Vagina (tissue), 2 donors: ENCODE measurements at regions not wholly inside any gene's neighbourhood (a gene's known extent, or its start where the extent isn't known, plus 50 kb on each side); places are given as distances from the start of the nearest gene placed in this dataset.

Experiments used
- DNase-seq, 2 donors: peaks; one replicate each; pipeline ENCODE4 v3.0.0-alpha.2; 2017; ENCODE audit errors: extremely low spot score in 2 of 2
- H3K27ac ChIP-seq: fragments of 200-600 bp; sonication (generic); one replicate; pipeline ENCODE4 v1.5.1; 2019
- H3K27me3 ChIP-seq: fragments of 200-600 bp; sonication (generic); one replicate; pipeline ENCODE4 v1.5.1; 2019
- H3K36me3 ChIP-seq, 2 donors: fragments of 200-600 bp; sonication (generic); one replicate each; pipeline ENCODE4 v1.5.1; 2017 to 2019
- H3K4me1 ChIP-seq: fragments of 200-600 bp; sonication (generic); one replicate; pipeline ENCODE4 v1.5.1; 2019
- H3K4me3 ChIP-seq, 2 donors: fragments of 200-600 bp; sonication (generic); 1 replicate in 1 of 2; 2 replicates in 1 of 2; pipeline ENCODE4 v1.5.1; 2016 to 2019
- H3K9me3 ChIP-seq: fragments of 200-600 bp; sonication (generic); one replicate; pipeline ENCODE4 v1.5.1; 2019
- POLR2A ChIP-seq, 2 donors: fragments of 450-650 bp; IDR thresholded peaks; one replicate each; pipeline ENCODE4 v1.6.1; 2017; ENCODE audit warnings: antibody characterized with exemption in 2 of 2, mild to moderate bottlenecking in 2 of 2, moderate library complexity in 2 of 2
- POLR2AphosphoS5 ChIP-seq, 2 donors: sonication (generic); formaldehyde crosslinking; IDR thresholded peaks; one replicate each; pipeline ENCODE4 v1.9.0; 2017; ENCODE audit warnings: antibody characterized with exemption in 2 of 2, mild to moderate bottlenecking in 2 of 2, low read depth in 1 of 2; ENCODE audit not compliant: insufficient read depth in 1 of 2
- intact Hi-C: fragments of 100-400 bp; cut with DNase I; formaldehyde crosslinking; loops from one replicate; pipeline ENCODE4 v1.15.1; 2023
- TF ChIP-seq, protein P1 (sequence below), 3 experiments: fragments of 450-650 bp in 2 of 3; fragments of 200-600 bp in 1 of 3; sonication (generic) in 1 of 3; IDR thresholded peaks; one replicate each; pipeline ENCODE4 v1.5.1; 2017 to 2019; ENCODE audit warnings: antibody characterized with exemption in 3 of 3, mild to moderate bottlenecking in 2 of 3, moderate library complexity in 2 of 3

DNA sequence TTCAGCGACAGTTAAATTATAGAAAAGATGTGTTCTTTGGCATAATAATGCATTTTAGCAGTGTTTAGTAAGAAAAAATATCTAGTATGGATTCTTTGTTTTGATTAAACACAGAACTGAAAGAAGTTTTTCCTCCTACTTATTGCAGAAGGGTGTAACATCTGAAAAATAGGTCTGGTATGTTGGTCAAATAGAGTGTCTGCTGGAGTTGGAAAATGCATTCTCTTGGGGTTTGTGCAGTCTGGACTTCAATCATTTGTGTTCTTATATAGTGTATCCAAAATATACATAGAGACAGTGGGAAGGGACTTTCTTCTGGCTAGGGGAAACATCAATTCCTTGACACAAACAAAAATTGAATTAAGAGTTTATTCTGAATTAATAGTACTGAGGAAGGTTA is 132.4 kb upstream of the MAN1A1 start:
- DNase-seq = no peak
- no peak overlapping the region for H3K27ac ChIP-seq
- no peaks in the 10 kb centered on the region for H3K27me3 ChIP-seq
- no peak overlapping the region for H3K4me3 ChIP-seq
- no peaks in the 10 kb centered on the region for H3K9me3 ChIP-seq
- TF ChIP-seq POLR2AphosphoS5 (IDR thresholded peaks at IDR 0.05; ENCODE audit: insufficient read depth in 1 of 2, low read depth in 1 of 2) (no peak), POLR2A (IDR thresholded peaks at IDR 0.05) (no peak)
- TF ChIP-seq, protein P1, sequence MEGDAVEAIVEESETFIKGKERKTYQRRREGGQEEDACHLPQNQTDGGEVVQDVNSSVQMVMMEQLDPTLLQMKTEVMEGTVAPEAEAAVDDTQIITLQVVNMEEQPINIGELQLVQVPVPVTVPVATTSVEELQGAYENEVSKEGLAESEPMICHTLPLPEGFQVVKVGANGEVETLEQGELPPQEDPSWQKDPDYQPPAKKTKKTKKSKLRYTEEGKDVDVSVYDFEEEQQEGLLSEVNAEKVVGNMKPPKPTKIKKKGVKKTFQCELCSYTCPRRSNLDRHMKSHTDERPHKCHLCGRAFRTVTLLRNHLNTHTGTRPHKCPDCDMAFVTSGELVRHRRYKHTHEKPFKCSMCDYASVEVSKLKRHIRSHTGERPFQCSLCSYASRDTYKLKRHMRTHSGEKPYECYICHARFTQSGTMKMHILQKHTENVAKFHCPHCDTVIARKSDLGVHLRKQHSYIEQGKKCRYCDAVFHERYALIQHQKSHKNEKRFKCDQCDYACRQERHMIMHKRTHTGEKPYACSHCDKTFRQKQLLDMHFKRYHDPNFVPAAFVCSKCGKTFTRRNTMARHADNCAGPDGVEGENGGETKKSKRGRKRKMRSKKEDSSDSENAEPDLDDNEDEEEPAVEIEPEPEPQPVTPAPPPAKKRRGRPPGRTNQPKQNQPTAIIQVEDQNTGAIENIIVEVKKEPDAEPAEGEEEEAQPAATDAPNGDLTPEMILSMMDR (IDR thresholded peaks at IDR 0.05) = no peak
- no peaks in the 10 kb centered on the region for H3K36me3 ChIP-seq
- intact Hi-C loops = no loop called here
- H3K4me1 ChIP-seq = no peaks in the 10 kb centered on the region

DNA sequence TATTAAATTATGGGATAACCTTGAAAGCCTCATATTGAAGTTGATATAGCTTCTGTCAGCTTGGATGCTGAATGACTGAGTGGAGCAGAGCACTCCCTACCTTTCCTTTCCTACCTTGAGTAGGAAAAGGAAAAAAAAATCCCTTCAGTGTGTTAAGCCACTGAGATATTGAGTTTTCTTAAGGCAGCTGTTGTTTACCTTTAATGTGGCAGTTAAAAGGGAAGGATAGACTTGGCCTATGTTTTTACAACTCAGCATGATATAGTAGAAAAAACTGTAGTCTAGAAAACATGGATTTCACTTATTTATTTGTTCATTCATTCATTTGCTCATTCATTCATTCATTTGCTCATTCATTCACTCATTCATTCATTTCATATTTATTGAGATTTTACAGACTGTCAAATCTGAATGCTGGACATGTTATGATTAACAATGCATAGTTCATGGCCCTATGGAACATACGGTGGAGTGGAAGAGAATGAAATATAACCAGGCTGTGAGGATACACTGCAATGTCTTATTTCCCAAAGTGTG is 131.5 kb upstream of the MAN1A1 start:
- Histone ChIP-seq H3K36me3 (no peaks in the 10 kb centered on the region), H3K27ac (no peak overlapping the region), H3K4me1 (no peaks in the 10 kb centered on the region), H3K27me3 (no peaks in the 10 kb centered on the region), H3K9me3 (no peaks in the 10 kb centered on the region), H3K4me3 (no peak overlapping the region)
- TF ChIP-seq, protein P1 (IDR thresholded peaks at IDR 0.05) = no peak
- TF ChIP-seq POLR2AphosphoS5 (IDR thresholded peaks at IDR 0.05; ENCODE audit: insufficient read depth in 1 of 2, low read depth in 1 of 2) (no peak), POLR2A (IDR thresholded peaks at IDR 0.05) (no peak)
- DNase-seq = no peak
- intact Hi-C loops = no loop called here

DNA sequence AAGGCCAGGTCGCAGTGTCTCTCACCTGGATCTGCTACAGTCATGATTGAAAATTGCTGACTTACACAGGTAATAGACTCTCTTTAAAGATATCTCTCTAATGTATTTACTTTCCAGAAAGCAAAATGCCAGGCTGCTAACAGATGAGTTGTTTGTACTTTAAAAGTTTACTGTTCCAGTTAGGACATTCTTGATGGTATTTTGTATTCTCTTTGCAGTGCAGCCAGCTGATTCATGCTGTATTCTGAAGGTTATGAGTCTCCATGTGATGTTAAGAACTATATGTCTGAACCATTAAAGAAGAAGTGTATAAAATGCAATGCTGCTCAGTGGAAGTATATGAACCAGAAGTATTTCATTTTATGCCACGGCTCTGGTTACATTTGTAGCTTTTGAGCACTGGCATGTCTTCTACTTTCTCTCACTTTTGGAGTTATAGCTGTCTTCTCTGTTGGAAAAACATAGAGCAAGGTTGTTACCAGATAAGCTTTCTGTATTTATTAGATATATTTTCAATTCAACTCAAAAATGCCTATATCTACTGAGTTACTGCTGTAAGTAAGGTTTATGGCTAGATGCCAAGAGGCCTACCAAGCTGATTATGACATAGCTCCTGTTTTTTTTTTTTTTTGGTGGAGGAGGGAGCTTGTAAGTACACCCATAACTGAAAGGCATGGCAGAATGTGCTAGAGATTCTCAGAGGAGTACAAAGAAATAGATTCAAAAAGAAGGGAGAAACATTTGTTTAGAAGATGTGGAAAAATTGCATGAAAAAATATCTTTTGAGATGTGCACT is 130.5 kb upstream of the MAN1A1 start:
- no peak for DNase-seq
- Histone ChIP-seq H3K36me3 (no peaks in the 10 kb centered on the region), H3K27me3 (no peaks in the 10 kb centered on the region), H3K27ac (no peak overlapping the region), H3K9me3 (no peaks in the 10 kb centered on the region), H3K4me1 (no peaks in the 10 kb centered on the region), H3K4me3 (no peak overlapping the region)
- TF ChIP-seq, protein P1 (IDR thresholded peaks at IDR 0.05) = no peak
- no peak for TF ChIP-seq POLR2AphosphoS5 (IDR thresholded peaks at IDR 0.05; ENCODE audit: insufficient read depth in 1 of 2, low read depth in 1 of 2)
- TF ChIP-seq POLR2A (IDR thresholded peaks at IDR 0.05) = no peak
- intact Hi-C loops = no loop called here

DNA sequence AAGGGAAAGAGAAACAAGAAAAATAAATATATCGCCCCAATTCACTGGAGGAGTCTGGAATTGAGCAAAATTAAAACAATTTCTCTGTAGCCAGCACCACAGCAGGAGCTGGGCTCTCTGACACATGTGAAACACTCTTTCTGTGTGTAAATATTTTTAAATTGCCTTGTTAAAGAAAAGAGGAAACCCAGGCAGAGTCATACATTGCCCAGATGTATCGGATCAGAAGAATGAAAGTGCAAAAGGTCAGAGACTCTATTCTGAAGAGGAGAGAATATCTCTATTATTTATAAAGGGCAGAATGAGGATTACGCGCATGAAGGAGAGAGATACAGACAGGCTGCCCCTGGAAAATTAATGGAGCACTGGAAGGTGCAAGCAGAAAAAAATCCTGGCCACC is 127.0 kb upstream of the MAN1A1 start:
- Histone ChIP-seq H3K27ac (peak overlapping the region; percentile 14), H3K36me3 (no peaks in the 10 kb centered on the region), H3K4me3 (no peak overlapping the region), H3K9me3 (no peaks in the 10 kb centered on the region), H3K27me3 (no peaks in the 10 kb centered on the region), H3K4me1 (no peaks in the 10 kb centered on the region)
- no peak for DNase-seq
- intact Hi-C loops = no loop called here
- no peak for TF ChIP-seq POLR2A (IDR thresholded peaks at IDR 0.05)
- TF ChIP-seq, protein P1 (IDR thresholded peaks at IDR 0.05) = no peak
- no peak for TF ChIP-seq POLR2AphosphoS5 (IDR thresholded peaks at IDR 0.05; ENCODE audit: insufficient read depth in 1 of 2, low read depth in 1 of 2)

DNA sequence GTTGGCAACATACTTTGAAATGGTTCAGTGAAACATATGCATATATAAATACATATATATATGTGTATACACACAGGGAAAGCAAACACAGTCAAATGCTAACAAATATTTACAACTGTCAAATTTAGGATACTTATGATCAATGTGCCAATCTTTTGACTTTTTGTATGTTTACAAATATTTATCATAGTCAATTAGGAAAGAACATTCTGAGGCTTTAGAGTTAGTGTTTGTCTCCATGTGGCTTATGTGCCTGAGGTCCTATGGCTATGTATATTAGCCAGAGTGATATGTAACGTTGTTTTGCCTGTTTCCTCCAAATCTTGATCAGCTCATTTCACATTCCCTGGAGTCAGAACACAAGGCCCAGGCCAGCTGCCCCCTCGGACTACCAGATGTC is 126.5 kb upstream of the MAN1A1 start:
- Histone ChIP-seq H3K27ac (no peak overlapping the region), H3K4me1 (no peaks in the 10 kb centered on the region), H3K27me3 (no peaks in the 10 kb centered on the region), H3K9me3 (no peaks in the 10 kb centered on the region), H3K36me3 (no peaks in the 10 kb centered on the region), H3K4me3 (no peak overlapping the region)
- TF ChIP-seq POLR2A (IDR thresholded peaks at IDR 0.05) (no peak), POLR2AphosphoS5 (IDR thresholded peaks at IDR 0.05; ENCODE audit: insufficient read depth in 1 of 2, low read depth in 1 of 2) (no peak)
- TF ChIP-seq, protein P1 (IDR thresholded peaks at IDR 0.05) = no peak
- no peak for DNase-seq
- intact Hi-C loops = no loop called here
